ENCODE measurements at regions not wholly inside any gene's neighbourhood (a gene's known extent, or its start where the extent isn't known, plus 50 kb on each side); places are given as distances from the start of the nearest gene placed in this dataset.

DNA sequence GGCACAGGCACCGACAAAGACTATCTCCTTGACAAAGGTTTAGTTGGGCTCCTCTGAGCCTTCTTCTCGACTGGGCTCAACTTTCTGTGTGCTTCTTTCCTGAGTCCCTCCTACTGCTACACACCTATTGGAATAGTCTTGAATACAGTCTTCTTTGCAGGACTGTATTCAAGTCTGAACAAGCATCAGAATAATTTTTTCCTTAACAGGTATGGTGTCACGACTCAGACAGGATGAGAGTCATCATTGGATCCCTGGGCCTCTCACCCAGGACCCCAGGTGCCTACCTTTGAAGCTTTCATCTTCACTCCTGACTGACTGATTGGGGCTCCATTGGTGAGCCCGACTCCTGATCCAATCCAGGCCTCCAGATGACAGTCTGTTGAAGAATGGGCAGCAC is 66.3 kb downstream of the CRYGS start:
- peaks cover 0 to 2% of the 10 kb centered on the region in 2 experiments for H3K27me3 ChIP-seq (ENCODE audit: control insufficient read depth in 2 of 2, insufficient read depth in 2 of 2, low read length in 2 of 2)
- H2AFZ ChIP-seq (ENCODE audit: low read depth, low read length): no peak overlapping the region
- BruUV-seq (replicated peaks): no TSS peak
- H3K4me1 ChIP-seq (ENCODE audit: control insufficient read depth, extremely low read depth, insufficient read depth, low read length): no peaks in the 10 kb centered on the region
- no peaks in the 10 kb centered on the region for H4K20me1 ChIP-seq (replicated peaks; ENCODE audit: control insufficient read depth, extremely low read depth, insufficient read depth, low read length)
- no peak for TF ChIP-seq MYC (IDR thresholded peaks at IDR 0.05; ENCODE audit: low read depth, low read length)
- TF ChIP-seq, protein P1, sequence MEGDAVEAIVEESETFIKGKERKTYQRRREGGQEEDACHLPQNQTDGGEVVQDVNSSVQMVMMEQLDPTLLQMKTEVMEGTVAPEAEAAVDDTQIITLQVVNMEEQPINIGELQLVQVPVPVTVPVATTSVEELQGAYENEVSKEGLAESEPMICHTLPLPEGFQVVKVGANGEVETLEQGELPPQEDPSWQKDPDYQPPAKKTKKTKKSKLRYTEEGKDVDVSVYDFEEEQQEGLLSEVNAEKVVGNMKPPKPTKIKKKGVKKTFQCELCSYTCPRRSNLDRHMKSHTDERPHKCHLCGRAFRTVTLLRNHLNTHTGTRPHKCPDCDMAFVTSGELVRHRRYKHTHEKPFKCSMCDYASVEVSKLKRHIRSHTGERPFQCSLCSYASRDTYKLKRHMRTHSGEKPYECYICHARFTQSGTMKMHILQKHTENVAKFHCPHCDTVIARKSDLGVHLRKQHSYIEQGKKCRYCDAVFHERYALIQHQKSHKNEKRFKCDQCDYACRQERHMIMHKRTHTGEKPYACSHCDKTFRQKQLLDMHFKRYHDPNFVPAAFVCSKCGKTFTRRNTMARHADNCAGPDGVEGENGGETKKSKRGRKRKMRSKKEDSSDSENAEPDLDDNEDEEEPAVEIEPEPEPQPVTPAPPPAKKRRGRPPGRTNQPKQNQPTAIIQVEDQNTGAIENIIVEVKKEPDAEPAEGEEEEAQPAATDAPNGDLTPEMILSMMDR (IDR thresholded peaks at IDR 0.05; ENCODE audit: extremely low read depth in 1 of 2, insufficient read depth in 1 of 2, low read depth in 1 of 2, low read length in 2 of 2): no peak
- no peak for TF ChIP-seq JUN (IDR thresholded peaks at IDR 0.05; ENCODE audit: borderline replicate concordance, insufficient read depth, insufficient read length, low read depth)
- TF ChIP-seq FOS (IDR thresholded peaks at IDR 0.05; ENCODE audit: borderline replicate concordance, insufficient read depth, low read length): no peak
- TF ChIP-seq POLR2A (IDR thresholded peaks at IDR 0.05; ENCODE audit: low read depth, low read length): no peak
- TF ChIP-seq EZH2 (IDR thresholded peaks at IDR 0.05; ENCODE audit: borderline replicate concordance, low read depth, low read length, severe bottlenecking): no peak
- no peak for TF ChIP-seq GATA2 (IDR thresholded peaks at IDR 0.05; ENCODE audit: insufficient read depth, insufficient read length, low read depth, low read length)
- no peak for TF ChIP-seq POLR2AphosphoS5 (IDR thresholded peaks at IDR 0.05; ENCODE audit: insufficient read depth, low read depth, low read length)
- TF ChIP-seq, protein P2, sequence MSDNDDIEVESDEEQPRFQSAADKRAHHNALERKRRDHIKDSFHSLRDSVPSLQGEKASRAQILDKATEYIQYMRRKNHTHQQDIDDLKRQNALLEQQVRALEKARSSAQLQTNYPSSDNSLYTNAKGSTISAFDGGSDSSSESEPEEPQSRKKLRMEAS (IDR thresholded peaks at IDR 0.05; ENCODE audit: insufficient read depth, insufficient read length): no peak
- no peak overlapping the region for H3K4me3 ChIP-seq (replicated peaks in 1 of 3; ENCODE audit: insufficient read depth in 1 of 3, low read depth in 1 of 3, low read length in 3 of 3)
- dilution Hi-C loops (cut with MboI; ENCODE audit: extremely low pct_ligation_motif_present, low sequenced_read_pairs) (no loop called here), intact Hi-C loops (cut with micrococcal nuclease) (no loop called here)
- H3K9ac ChIP-seq (replicated peaks; ENCODE audit: extremely low read depth, insufficient read depth, low read length): no peak overlapping the region
- FAIRE-seq (no peak), DNase-seq (ENCODE audit: low read depth, low spot score) (no peak)
- ChIA-PET CTCF (no interaction called here), POLR2A (no interaction called here)
- no peaks in the 10 kb centered on the region for H3K9me3 ChIP-seq (replicated peaks; ENCODE audit: control insufficient read depth, insufficient read depth, low read length)
- no peaks in the 10 kb centered on the region for H3K79me2 ChIP-seq (ENCODE audit: control insufficient read depth, insufficient read depth, low read length)
- no peaks in the 10 kb centered on the region for H3K9me1 ChIP-seq (replicated peaks; ENCODE audit: control insufficient read depth, extremely low read depth, insufficient read depth, low read length)
- no peak overlapping the region for H3K27ac ChIP-seq (ENCODE audit: insufficient read depth, low read depth, low read length)
- no peaks in the 10 kb centered on the region for H3K36me3 ChIP-seq (ENCODE audit: control insufficient read depth in 2 of 2, extremely low read depth in 1 of 2, insufficient read depth in 2 of 2, low read length in 2 of 2)
- no peak overlapping the region for H3K4me2 ChIP-seq (ENCODE audit: insufficient read depth, low read length)
